ENCODE measurements at regions not wholly inside any gene's neighbourhood (a gene's known extent, or its start where the extent isn't known, plus 50 kb on each side); places are given as distances from the start of the nearest gene placed in this dataset.

- FAIRE-seq = no peak
- Histone ChIP-seq H3K9me3 (ENCODE audit: control insufficient read depth in 2 of 3, insufficient read depth in 1 of 3, low read length in 3 of 3) (no peaks in the 10 kb centered on the region), H3K9ac (ENCODE audit: low read length in 3 of 3) (no peak overlapping the region), H3K4me3 (ENCODE audit: low read length in 3 of 3) (no peak overlapping the region), H3K4me1 (ENCODE audit: control insufficient read depth in 2 of 3, insufficient read depth in 2 of 3, low read depth in 1 of 3, low read length in 3 of 3) (peaks cover 0 to 3% (median 0%) of the 10 kb centered on the region in 3 donors), H3K27ac (ENCODE audit: low read depth in 2 of 2, low read length in 2 of 2) (no peak overlapping the region), H3K27me3 (ENCODE audit: control insufficient read depth, insufficient read depth, low read length) (no peaks in the 10 kb centered on the region), H3K36me3 (ENCODE audit: control insufficient read depth in 2 of 3, insufficient read depth in 3 of 3, low read length in 3 of 3) (no peaks in the 10 kb centered on the region)
- no peak for TF ChIP-seq CTCF (IDR thresholded peaks at IDR 0.05; ENCODE audit: borderline replicate concordance, extremely low read depth, insufficient read depth)
- DNase-seq = no peak
- intact Hi-C loops (cut with DNase I) = no loop called here
Measured at GRCh38 chr2:163493359-163494298, 242.2 kb downstream of the FIGN start.

- Histone ChIP-seq H3K9ac (ENCODE audit: low read length in 3 of 3) (no peak overlapping the region), H3K27me3 (ENCODE audit: control insufficient read depth, insufficient read depth, low read length) (no peaks in the 10 kb centered on the region), H3K27ac (ENCODE audit: low read depth in 2 of 2, low read length in 2 of 2) (no peak overlapping the region), H3K4me1 (ENCODE audit: control insufficient read depth in 2 of 3, insufficient read depth in 2 of 3, low read depth in 1 of 3, low read length in 3 of 3) (peaks cover 0 to 3% (median 0%) of the 10 kb centered on the region in 3 donors), H3K9me3 (ENCODE audit: control insufficient read depth in 2 of 3, insufficient read depth in 1 of 3, low read length in 3 of 3) (no peaks in the 10 kb centered on the region), H3K4me3 (ENCODE audit: low read length in 3 of 3) (no peak overlapping the region), H3K36me3 (ENCODE audit: control insufficient read depth in 2 of 3, insufficient read depth in 3 of 3, low read length in 3 of 3) (no peaks in the 10 kb centered on the region)
- TF ChIP-seq CTCF (IDR thresholded peaks at IDR 0.05; ENCODE audit: borderline replicate concordance, extremely low read depth, insufficient read depth) = no peak
- no peak for FAIRE-seq
- intact Hi-C loops (cut with DNase I) = no loop called here
- DNase-seq = no peak
Measured at GRCh38 chr2:163491850-163492249, 244.0 kb downstream of the FIGN start.

GRCh38 chr2:163490281-163490680 is 245.5 kb downstream of the FIGN start:
- Histone ChIP-seq H3K4me1 (ENCODE audit: control insufficient read depth in 2 of 3, insufficient read depth in 2 of 3, low read depth in 1 of 3, low read length in 3 of 3) (peaks cover 0 to 3% (median 0%) of the 10 kb centered on the region in 3 donors), H3K9me3 (ENCODE audit: control insufficient read depth in 2 of 3, insufficient read depth in 1 of 3, low read length in 3 of 3) (no peaks in the 10 kb centered on the region), H3K4me3 (ENCODE audit: low read length in 3 of 3) (no peak overlapping the region), H3K9ac (ENCODE audit: low read length in 3 of 3) (no peak overlapping the region), H3K36me3 (ENCODE audit: control insufficient read depth in 2 of 3, insufficient read depth in 3 of 3, low read length in 3 of 3) (no peaks in the 10 kb centered on the region), H3K27me3 (ENCODE audit: control insufficient read depth, insufficient read depth, low read length) (no peaks in the 10 kb centered on the region), H3K27ac (ENCODE audit: low read depth in 2 of 2, low read length in 2 of 2) (no peak overlapping the region)
- intact Hi-C loops (cut with DNase I) = no loop called here
- no peak for TF ChIP-seq CTCF (IDR thresholded peaks at IDR 0.05; ENCODE audit: borderline replicate concordance, extremely low read depth, insufficient read depth)
- no peak for FAIRE-seq
- no peak for DNase-seq
